ENCODE measurements at regions not wholly inside any gene's neighbourhood (a gene's known extent, or its start where the extent isn't known, plus 50 kb on each side); places are given as distances from the start of the nearest gene placed in this dataset.
"Not testable (repeated sequence)": the region's sequence is repeated elsewhere in the genome, so short reads cannot be mapped to it uniquely, and the experiment has no call there.

DNA sequence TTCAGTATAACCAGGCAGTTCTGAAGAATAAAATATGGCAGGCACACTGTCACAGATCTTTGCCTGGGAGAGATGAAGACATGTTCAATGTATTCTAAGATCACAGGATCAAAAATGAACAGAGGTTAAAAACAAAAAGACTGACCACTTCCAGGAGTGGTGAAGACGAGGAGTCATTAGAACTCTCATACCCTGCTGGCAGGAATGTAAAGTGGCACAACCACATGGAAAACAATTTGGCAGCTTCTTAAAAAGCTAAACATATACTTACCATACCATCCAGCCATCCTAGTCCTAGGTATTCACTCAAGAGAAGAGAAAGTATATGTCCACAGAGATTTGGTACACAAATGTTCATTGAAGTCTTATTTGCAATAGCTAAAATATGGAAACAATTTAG lies 406.3 kb downstream of the NPIPA8 start:
- H3K36me3 Mint-ChIP-seq = no peaks in the 10 kb centered on the region

GRCh38 chr16:17926866-17927399 lies 409.6 kb downstream of the NPIPA8 start:
- H3K4me3 Mint-ChIP-seq = no peak overlapping the region
- H3K4me1 Mint-ChIP-seq (ENCODE audit: low read depth) = no peaks in the 10 kb centered on the region
- no peak overlapping the region for H3K27ac Mint-ChIP-seq
- H3K36me3 Mint-ChIP-seq = no peaks in the 10 kb centered on the region
- no peaks in the 10 kb centered on the region for H3K9me3 Mint-ChIP-seq (ENCODE audit: low read depth)
- H3K27me3 Mint-ChIP-seq = no peaks in the 10 kb centered on the region

More for the DNA sequence above, 406.3 kb downstream of the NPIPA8 start:
- Mint-ChIP-seq H3K27ac (no peak overlapping the region), H3K4me3 (no peak overlapping the region), H3K27me3 (no peaks in the 10 kb centered on the region), H3K4me1 (ENCODE audit: low read depth) (no peaks in the 10 kb centered on the region), H3K9me3 (ENCODE audit: low read depth) (no peaks in the 10 kb centered on the region)

- Mint-ChIP-seq H3K4me1 (ENCODE audit: low read depth) (no peaks in the 10 kb centered on the region), H3K36me3 (no peaks in the 10 kb centered on the region), H3K27me3 (peaks cover 3% of the 10 kb centered on the region), H3K4me3 (no peak overlapping the region), H3K27ac (no peak overlapping the region), H3K9me3 (ENCODE audit: low read depth) (no peaks in the 10 kb centered on the region)
Measured at GRCh38 chr16:17926461-17926860, 410.1 kb downstream of the NPIPA8 start.

- no peak overlapping the region for H3K27ac Mint-ChIP-seq
- H3K4me3 Mint-ChIP-seq = no peak overlapping the region
- H3K9me3 Mint-ChIP-seq (ENCODE audit: low read depth) = no peaks in the 10 kb centered on the region
- H3K4me1 Mint-ChIP-seq (ENCODE audit: low read depth) = no peaks in the 10 kb centered on the region
- no peaks in the 10 kb centered on the region for H3K36me3 Mint-ChIP-seq
- H3K27me3 Mint-ChIP-seq = peaks cover 3% of the 10 kb centered on the region
Measured at GRCh38 chr16:17925761-17926160, 410.8 kb downstream of the NPIPA8 start.

DNA sequence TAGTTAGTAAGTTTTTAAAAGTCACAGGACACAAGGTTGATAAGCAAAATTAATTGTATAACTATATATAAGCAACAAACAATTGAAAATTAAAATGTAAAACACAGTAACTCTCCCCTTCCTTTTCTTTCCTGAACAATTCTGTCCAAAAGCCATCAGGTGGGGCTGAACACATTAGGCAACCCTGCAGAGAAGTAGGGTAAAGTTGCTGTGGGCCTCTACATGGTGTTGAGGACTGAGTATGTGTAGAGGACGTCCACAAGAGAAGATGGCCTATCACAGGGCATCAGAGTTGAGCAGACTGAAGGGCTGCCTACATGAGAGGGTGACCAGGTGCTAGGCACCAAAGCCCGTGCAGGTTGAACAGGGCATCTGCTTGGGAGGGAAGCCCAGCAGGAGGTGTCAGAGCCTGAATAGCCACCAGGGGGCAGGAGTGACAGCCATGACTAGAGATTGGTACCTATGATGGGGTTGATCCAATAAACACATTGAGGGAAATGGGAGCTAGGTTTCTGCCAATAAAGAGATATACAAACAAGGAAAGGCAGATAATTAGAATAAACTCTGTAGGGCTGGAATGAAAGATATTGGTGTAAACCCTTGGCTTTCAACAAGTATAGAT lies 415.1 kb downstream of the NPIPA8 start:
- peaks cover 8% of the 10 kb centered on the region for H3K9me3 Mint-ChIP-seq (ENCODE audit: low read depth)
- H3K4me3 Mint-ChIP-seq = no peak overlapping the region
- H3K27ac Mint-ChIP-seq = no peak overlapping the region
- H3K36me3 Mint-ChIP-seq = no peaks in the 10 kb centered on the region
- H3K27me3 Mint-ChIP-seq = peaks cover 6% of the 10 kb centered on the region
- no peaks in the 10 kb centered on the region for H3K4me1 Mint-ChIP-seq (ENCODE audit: low read depth)

DNA sequence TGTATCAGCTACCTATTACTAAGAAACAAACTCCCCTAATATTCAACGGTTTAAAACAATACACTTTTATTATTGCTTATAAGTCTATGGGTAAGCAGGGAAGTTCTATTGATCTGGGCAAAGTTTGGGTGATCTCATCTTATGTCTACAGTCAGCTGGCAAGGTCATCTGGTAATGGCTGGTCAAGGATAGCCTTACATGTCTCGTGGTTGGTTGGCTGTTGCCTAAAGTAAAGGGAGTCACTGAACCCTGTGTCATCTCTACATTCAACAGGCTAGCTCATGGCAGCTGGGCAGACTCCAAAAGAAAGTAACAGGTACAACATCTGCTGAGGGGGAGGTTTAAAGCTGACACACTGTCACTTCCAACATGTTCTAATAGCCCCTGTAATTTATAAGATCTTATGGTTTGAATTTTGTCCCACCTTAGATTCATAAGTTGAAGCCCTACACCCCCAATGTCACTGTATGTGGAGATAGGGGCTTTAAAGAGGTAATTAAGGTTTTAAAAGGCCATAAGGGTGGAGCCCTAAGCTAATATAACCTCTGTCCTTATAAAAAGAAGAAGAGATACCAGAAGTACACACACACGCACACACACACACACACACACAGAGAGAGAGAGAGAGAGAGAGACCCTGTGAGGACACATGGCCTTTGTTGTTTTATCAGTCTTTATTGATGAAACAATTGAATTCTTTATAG lies 419.1 kb downstream of the NPIPA8 start:
- Mint-ChIP-seq H3K4me1 (ENCODE audit: low read depth) (no peaks in the 10 kb centered on the region), H3K36me3 (peaks cover 2% of the 10 kb centered on the region), H3K9me3 (ENCODE audit: low read depth) (peaks cover 15% of the 10 kb centered on the region), H3K4me3 (no peak overlapping the region), H3K27ac (no peak overlapping the region), H3K27me3 (peaks cover 6% of the 10 kb centered on the region)

- no peaks in the 10 kb centered on the region for H3K4me1 Mint-ChIP-seq (ENCODE audit: low read depth)
- H3K36me3 Mint-ChIP-seq = peaks cover 2% of the 10 kb centered on the region
- H3K27me3 Mint-ChIP-seq = peaks cover 3% of the 10 kb centered on the region
- H3K4me3 Mint-ChIP-seq = no peak overlapping the region
- no peak overlapping the region for H3K27ac Mint-ChIP-seq
- H3K9me3 Mint-ChIP-seq (ENCODE audit: low read depth) = peaks cover 15% of the 10 kb centered on the region
Measured at GRCh38 chr16:17915791-17916190, 420.7 kb downstream of the NPIPA8 start.

DNA sequence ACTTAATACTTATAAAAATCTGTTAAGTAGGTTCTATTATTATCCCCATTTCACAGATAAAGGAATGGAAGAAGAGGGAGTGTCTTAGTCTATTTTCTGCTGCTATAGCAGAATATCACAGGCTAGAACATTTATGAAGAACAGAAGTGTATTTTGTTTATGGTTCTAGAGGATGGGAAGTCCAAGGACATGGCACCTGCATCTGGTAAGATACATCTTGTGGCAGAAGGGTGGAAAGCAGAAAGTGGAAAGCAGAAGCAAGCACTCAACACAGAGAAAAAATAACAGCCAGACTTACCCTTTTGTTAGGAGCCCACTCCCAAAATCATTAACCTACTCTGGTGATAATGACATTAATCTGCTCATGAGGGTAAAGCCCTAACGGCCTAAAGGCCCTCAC lies 422.4 kb downstream of the NPIPA8 start:
- H3K9me3 Mint-ChIP-seq (ENCODE audit: low read depth) = peaks cover 13% of the 10 kb centered on the region
- no peaks in the 10 kb centered on the region for H3K4me1 Mint-ChIP-seq (ENCODE audit: low read depth)
- no peak overlapping the region for H3K4me3 Mint-ChIP-seq
- peaks cover 2% of the 10 kb centered on the region for H3K36me3 Mint-ChIP-seq
- H3K27me3 Mint-ChIP-seq = peaks cover 5% of the 10 kb centered on the region
- no peak overlapping the region for H3K27ac Mint-ChIP-seq

GRCh38 chr16:17911578-17911977 lies 425.0 kb downstream of the NPIPA8 start:
- H3K4me1 Mint-ChIP-seq (ENCODE audit: low read depth); H3K36me3 Mint-ChIP-seq; H3K27me3 Mint-ChIP-seq; H3K4me3 Mint-ChIP-seq; H3K27ac Mint-ChIP-seq; H3K9me3 Mint-ChIP-seq (ENCODE audit: low read depth): not testable (repeated sequence)

DNA sequence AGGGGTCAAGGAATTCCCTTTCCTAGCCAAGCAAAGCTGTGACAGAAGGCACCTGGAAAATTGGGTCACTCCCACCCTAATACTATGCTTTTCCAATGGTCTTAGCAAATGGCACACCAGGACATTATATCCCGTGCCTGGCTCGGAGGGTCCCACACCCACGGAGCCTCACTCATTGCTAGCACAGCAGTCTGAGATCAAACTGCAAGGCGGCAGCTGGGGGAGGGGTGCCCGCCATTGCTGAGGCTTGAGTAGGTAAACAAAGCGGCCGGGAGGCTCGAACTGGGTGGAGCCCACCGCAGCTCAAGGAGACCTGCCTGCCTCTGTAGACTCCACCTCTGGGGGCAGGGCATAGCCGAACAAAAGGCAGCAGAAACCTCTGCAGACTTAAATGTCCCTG lies 429.9 kb downstream of the NPIPA8 start:
- not testable (repeated sequence) for H3K27me3 Mint-ChIP-seq; H3K4me3 Mint-ChIP-seq; H3K4me1 Mint-ChIP-seq (ENCODE audit: low read depth); H3K27ac Mint-ChIP-seq; H3K36me3 Mint-ChIP-seq; H3K9me3 Mint-ChIP-seq (ENCODE audit: low read depth)

DNA sequence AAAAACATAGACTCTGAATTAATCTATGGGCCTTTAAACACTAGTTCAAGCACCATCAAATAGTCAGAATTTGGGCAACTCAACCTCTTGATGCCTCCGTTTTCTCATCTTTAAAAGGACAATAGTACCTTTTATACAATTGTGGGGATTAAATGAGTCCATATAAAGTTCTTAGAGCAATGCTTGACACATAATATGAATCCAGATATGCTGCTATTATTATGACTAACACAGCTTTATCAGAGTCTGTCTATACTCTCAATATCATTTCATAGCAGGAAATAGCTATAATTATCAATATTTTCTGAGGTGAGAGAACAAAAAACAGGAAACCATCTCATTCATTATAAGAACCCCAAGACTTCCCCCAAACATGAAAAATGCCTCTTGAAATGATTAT lies 430.5 kb upstream of the XYLT1 start:
- H3K4me1 Mint-ChIP-seq (ENCODE audit: low read depth) = no peaks in the 10 kb centered on the region
- H3K27ac Mint-ChIP-seq = no peak overlapping the region
- H3K36me3 Mint-ChIP-seq = no peaks in the 10 kb centered on the region
- H3K9me3 Mint-ChIP-seq (ENCODE audit: low read depth) = peaks cover 7% of the 10 kb centered on the region
- H3K27me3 Mint-ChIP-seq = peaks cover 5% of the 10 kb centered on the region
- no peak overlapping the region for H3K4me3 Mint-ChIP-seq

- H3K4me1 Mint-ChIP-seq (ENCODE audit: low read depth) = no peaks in the 10 kb centered on the region
- H3K9me3 Mint-ChIP-seq (ENCODE audit: low read depth) = no peaks in the 10 kb centered on the region
- no peak overlapping the region for H3K27ac Mint-ChIP-seq
- H3K27me3 Mint-ChIP-seq = peaks cover 8% of the 10 kb centered on the region
- H3K4me3 Mint-ChIP-seq = no peak overlapping the region
- no peaks in the 10 kb centered on the region for H3K36me3 Mint-ChIP-seq
Measured at GRCh38 chr16:17899141-17899540, 428.4 kb upstream of the XYLT1 start.

GRCh38 chr16:17887963-17888362 lies 417.2 kb upstream of the XYLT1 start:
- Mint-ChIP-seq H3K36me3 (no peaks in the 10 kb centered on the region), H3K27me3 (peaks cover 13% of the 10 kb centered on the region), H3K4me3 (no peak overlapping the region), H3K4me1 (ENCODE audit: low read depth) (no peaks in the 10 kb centered on the region), H3K27ac (no peak overlapping the region), H3K9me3 (ENCODE audit: low read depth) (no peaks in the 10 kb centered on the region)

DNA sequence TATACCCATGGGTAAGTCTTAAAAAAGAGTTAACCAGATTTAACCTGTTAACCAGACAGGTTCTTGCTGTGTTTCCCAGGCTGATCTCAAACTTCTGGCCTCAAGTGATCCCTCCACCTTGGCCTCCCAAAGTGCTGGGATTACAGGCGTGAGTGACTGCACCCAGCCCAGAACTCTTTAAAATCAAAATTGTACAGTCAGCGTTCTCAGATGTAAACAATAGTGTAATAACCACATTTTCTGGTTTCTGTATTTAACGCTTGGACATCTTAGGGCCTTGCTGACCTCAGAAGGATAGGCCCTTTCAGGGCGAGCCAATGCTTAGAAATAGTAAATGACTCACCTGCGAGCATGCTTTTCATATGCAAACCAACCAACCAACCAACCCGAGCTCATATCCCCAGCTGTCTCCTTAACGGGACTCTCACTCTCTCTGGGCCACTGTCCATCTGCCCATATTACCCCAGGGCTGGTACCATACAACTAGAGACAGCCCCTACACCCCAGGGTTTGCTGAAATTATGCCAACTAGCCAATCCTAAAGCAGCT lies 415.0 kb upstream of the XYLT1 start:
- Mint-ChIP-seq H3K36me3 (no peaks in the 10 kb centered on the region), H3K4me3 (no peak overlapping the region), H3K4me1 (ENCODE audit: low read depth) (no peaks in the 10 kb centered on the region), H3K9me3 (ENCODE audit: low read depth) (no peaks in the 10 kb centered on the region), H3K27me3 (peaks cover 1% of the 10 kb centered on the region), H3K27ac (no peak overlapping the region)

DNA sequence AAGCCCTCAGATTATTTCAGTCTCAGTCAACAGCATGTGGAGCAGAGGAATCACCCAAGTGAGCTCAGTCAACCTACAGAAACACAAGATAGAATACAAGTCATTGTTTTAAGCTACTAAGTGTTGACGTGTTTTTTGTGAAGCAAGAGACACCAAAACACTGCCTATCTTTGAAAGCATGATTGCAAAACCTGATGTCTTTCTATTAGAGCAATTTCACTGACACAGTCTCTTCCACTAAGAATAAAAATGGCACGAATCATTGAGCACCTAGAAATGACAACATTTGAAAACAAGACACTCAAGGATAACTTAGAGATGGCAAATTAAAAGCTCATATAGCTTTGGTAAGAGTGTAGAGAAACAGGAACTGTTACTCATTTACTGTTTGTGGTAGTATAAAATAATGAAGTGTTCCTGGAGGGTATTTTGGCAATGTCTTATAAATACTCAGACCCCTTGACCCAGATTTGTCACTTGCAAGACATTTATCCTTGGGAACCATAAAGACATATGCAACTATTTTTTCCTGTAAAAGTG lies 407.1 kb upstream of the XYLT1 start:
- H3K4me3 Mint-ChIP-seq = no peak overlapping the region
- H3K27ac Mint-ChIP-seq = no peak overlapping the region
- H3K9me3 Mint-ChIP-seq (ENCODE audit: low read depth) = no peaks in the 10 kb centered on the region
- peaks cover 2% of the 10 kb centered on the region for H3K27me3 Mint-ChIP-seq
- H3K4me1 Mint-ChIP-seq (ENCODE audit: low read depth) = no peaks in the 10 kb centered on the region
- H3K36me3 Mint-ChIP-seq = no peaks in the 10 kb centered on the region

Data from activated naive CD8-positive, alpha-beta T cell (primary cell).